ENCODE measurements at regions not wholly inside any gene's neighbourhood (a gene's known extent, or its start where the extent isn't known, plus 50 kb on each side); places are given as distances from the start of the nearest gene placed in this dataset.
"Not testable (repeated sequence)": the region's sequence is repeated elsewhere in the genome, so short reads cannot be mapped to it uniquely, and the experiment has no call there.

DNA sequence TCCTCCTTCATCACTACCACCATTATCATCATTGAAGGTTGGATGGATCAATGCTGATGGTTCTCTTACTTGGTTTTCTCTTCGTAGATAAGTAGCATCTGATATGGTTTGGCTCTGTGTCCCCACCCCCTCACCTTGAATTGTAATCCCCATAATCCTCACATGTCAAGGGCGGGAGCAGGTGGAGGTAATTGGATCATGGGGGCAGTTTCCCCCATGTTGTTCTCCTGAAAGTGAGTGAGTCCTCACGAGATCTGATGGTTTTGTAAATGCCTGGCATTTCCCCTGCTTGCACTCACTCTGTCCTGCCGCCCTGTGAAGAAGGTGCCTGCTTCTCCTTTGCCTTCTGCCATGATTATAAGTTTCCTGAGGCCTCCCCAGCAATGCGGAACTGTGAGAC lies 172.4 kb upstream of the PWP1 start:
- no peak for DNase-seq (ENCODE audit: low spot score)
- TF ChIP-seq, protein P1, sequence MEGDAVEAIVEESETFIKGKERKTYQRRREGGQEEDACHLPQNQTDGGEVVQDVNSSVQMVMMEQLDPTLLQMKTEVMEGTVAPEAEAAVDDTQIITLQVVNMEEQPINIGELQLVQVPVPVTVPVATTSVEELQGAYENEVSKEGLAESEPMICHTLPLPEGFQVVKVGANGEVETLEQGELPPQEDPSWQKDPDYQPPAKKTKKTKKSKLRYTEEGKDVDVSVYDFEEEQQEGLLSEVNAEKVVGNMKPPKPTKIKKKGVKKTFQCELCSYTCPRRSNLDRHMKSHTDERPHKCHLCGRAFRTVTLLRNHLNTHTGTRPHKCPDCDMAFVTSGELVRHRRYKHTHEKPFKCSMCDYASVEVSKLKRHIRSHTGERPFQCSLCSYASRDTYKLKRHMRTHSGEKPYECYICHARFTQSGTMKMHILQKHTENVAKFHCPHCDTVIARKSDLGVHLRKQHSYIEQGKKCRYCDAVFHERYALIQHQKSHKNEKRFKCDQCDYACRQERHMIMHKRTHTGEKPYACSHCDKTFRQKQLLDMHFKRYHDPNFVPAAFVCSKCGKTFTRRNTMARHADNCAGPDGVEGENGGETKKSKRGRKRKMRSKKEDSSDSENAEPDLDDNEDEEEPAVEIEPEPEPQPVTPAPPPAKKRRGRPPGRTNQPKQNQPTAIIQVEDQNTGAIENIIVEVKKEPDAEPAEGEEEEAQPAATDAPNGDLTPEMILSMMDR (IDR thresholded peaks at IDR 0.05), result no peak
- TF ChIP-seq POLR2A (IDR thresholded peaks at IDR 0.05), result no peak
- TF ChIP-seq POLR2AphosphoS5 (IDR thresholded peaks at IDR 0.05), result no peak
- Histone ChIP-seq H3K4me3 (no peak overlapping the region), H3K9me3 (no peaks in the 10 kb centered on the region), H3K27me3 (replicated peaks; ENCODE audit: insufficient read depth) (no peaks in the 10 kb centered on the region), H3K36me3 (no peaks in the 10 kb centered on the region), H3K4me1 (replicated peaks) (no peaks in the 10 kb centered on the region), H3K27ac (no peak overlapping the region)
- WGBS, result 77% methylated on average over 5 of the region's 5 CpGs
- intact Hi-C loops (cut with DNase I), result no loop called here

- DNase-seq (ENCODE audit: low spot score), result no peak
- WGBS, result 79% methylated on average over 3 of the region's 3 CpGs
- no peaks in the 10 kb centered on the region for H3K27me3 ChIP-seq (replicated peaks; ENCODE audit: insufficient read depth)
- TF ChIP-seq POLR2A (IDR thresholded peaks at IDR 0.05), result no peak
- TF ChIP-seq, protein P1 (IDR thresholded peaks at IDR 0.05), result no peak
- TF ChIP-seq POLR2AphosphoS5 (IDR thresholded peaks at IDR 0.05), result no peak
- no peak overlapping the region for H3K27ac ChIP-seq
- H3K36me3 ChIP-seq, result no peaks in the 10 kb centered on the region
- no peaks in the 10 kb centered on the region for H3K4me1 ChIP-seq (replicated peaks)
- intact Hi-C loops (cut with DNase I), result no loop called here
- H3K9me3 ChIP-seq, result no peaks in the 10 kb centered on the region
- H3K4me3 ChIP-seq, result no peak overlapping the region
These were observed 171.8 kb upstream of the PWP1 start for GRCh38 chr12:107513636-107514400.

DNA sequence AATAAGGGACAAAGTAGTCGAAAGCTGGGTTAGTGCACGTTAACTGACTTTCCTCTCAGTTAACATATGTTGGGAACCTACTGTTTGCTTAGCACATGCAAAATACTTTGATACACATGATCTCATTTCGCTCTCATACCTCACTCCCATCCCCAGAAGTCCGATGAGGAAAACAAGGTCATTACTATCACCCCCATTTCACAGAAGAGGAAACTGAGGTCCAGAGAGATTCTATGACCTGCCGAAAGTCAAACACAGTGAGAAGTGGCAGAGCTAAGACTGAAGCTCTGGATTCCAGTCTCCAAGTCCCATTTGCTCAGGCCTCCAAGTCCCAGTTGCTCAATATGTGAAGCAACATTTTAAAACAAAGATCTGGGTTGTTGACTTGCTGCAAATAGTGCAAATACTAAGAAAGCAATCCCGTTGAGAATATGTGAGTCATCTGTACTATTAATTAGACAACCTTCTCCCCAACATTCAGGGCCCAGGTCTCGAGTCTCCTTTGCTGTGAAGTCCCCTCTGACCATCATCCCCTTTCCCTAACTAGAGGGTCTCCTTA lies 170.6 kb upstream of the PWP1 start:
- H3K4me3 ChIP-seq, result no peak overlapping the region
- H3K4me1 ChIP-seq (replicated peaks), result no peaks in the 10 kb centered on the region
- DNase-seq (ENCODE audit: low spot score), result no peak
- no peaks in the 10 kb centered on the region for H3K9me3 ChIP-seq
- no peaks in the 10 kb centered on the region for H3K27me3 ChIP-seq (replicated peaks; ENCODE audit: insufficient read depth)
- intact Hi-C loops (cut with DNase I), result no loop called here
- H3K36me3 ChIP-seq, result no peaks in the 10 kb centered on the region
- TF ChIP-seq, protein P1 (IDR thresholded peaks at IDR 0.05), result no peak
- no peak for TF ChIP-seq POLR2AphosphoS5 (IDR thresholded peaks at IDR 0.05)
- H3K27ac ChIP-seq, result no peak overlapping the region
- 82% methylated on average over 7 of the region's 7 CpGs for WGBS

DNA sequence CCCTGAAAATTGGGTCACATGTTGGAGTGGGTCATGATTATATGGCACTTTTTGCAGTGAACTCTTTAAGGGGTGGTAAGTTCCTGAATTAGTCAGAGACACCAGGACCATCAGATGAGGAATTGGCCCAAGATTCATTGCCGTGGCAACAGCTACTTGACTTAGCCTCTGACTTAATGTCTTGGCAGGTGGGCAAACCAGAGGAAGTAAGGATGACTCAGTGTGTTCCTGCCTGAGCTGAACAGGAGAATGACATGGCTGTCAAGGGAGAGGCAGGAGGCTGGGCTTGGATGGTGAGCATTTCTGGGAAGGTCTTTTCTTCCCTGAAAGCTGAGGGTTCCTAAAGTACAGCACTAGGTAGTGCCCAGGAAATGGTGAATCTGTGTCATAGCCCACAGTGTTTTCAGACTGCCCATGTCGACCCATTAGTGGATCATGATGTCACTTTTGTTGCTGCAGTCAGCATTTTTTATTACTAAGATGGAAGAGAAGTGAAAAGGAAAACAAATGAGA lies 170.1 kb upstream of the PWP1 start:
- Histone ChIP-seq H3K4me1 (replicated peaks) (no peaks in the 10 kb centered on the region), H3K36me3 (no peaks in the 10 kb centered on the region), H3K27me3 (replicated peaks; ENCODE audit: insufficient read depth) (no peaks in the 10 kb centered on the region), H3K27ac (no peak overlapping the region), H3K4me3 (no peak overlapping the region), H3K9me3 (no peaks in the 10 kb centered on the region)
- TF ChIP-seq POLR2AphosphoS5 (IDR thresholded peaks at IDR 0.05) (no peak), POLR2A (IDR thresholded peaks at IDR 0.05) (no peak)
- TF ChIP-seq, protein P1 (IDR thresholded peaks at IDR 0.05), result no peak
- no peak for DNase-seq (ENCODE audit: low spot score)
- 42% methylated on average over 2 of the region's 2 CpGs for WGBS
- intact Hi-C loops (cut with DNase I), result no loop called here

- intact Hi-C loops (cut with DNase I); H3K9me3 ChIP-seq; H3K27me3 ChIP-seq (replicated peaks; ENCODE audit: insufficient read depth); DNase-seq (ENCODE audit: low spot score); H3K27ac ChIP-seq; H3K36me3 ChIP-seq; H3K4me3 ChIP-seq; H3K4me1 ChIP-seq (replicated peaks): not testable (repeated sequence)
- WGBS, result 99% methylated on average over 3 of the region's 4 CpGs
These were observed 167.8 kb upstream of the PWP1 start for GRCh38 chr12:107517816-107518215.
